K562 (cell line): ENCODE measurements at regions not wholly inside any gene's neighbourhood (a gene's known extent, or its start where the extent isn't known, plus 50 kb on each side); places are given as distances from the start of the nearest gene placed in this dataset.

Experiments used
- ATAC-seq: fragments of 200-7000 bp; cut with Tn5 transposase; 3 replicates; pipeline ENCODE4 v1.9.1; 2020; ENCODE audit warnings: moderate library complexity
- BruUV-seq: library from RNA; stranded (reverse); fragments of 400-500 nt; replicated peaks from 2 replicates; lab custom pipeline; 2021; lab: Mats Ljungman, UMichigan
- CTCF ChIA-PET: fragments of 300-600 bp; formaldehyde crosslinking; extraction: SDS; loops from one replicate; lab custom pipeline; 2021; ENCODE audit warnings: low intra/inter-chr PET ratio; lab: Yijun Ruan, JAX
- POLR2A ChIA-PET: fragments of 300-600, 350-650 bp; sonication (Branson Sonifier 250); formaldehyde crosslinking; extraction: SDS; loops from one replicate; lab custom pipeline; 2021; ENCODE audit warnings: antibody characterized with exemption, inconsistent platforms; lab: Yijun Ruan, JAX
- DNase-seq, 4 experiments: peaks; one replicate each; pipeline versions ENCODE4 v3.0.0 to v3.0.0-alpha.2; 2011 to 2018; ENCODE audit warnings: low spot score in 3 of 4, mixed read lengths in 3 of 4; ENCODE audit errors: extremely low read depth in 1 of 4
- FAIRE-seq: peaks from 2 replicates; lab custom pipeline; 2011; peaks lifted over from hg19 to GRCh38; lab: Jason Lieb, UNC
- H2AFZ ChIP-seq: 2 replicates; pipeline ENCODE4 v1.6.0; 2011; ENCODE audit warnings: low read depth, low read length, control low read depth, inconsistent platforms
- H3K27ac ChIP-seq: fragments of 200-600 bp; 3 replicates; pipeline ENCODE4 v1.8.0; 2011; ENCODE audit warnings: low read depth, mild to moderate bottlenecking, control low read depth, inconsistent platforms, low read length, moderate library complexity, mixed read lengths; ENCODE audit errors: extremely low read depth
- H3K27me3 ChIP-seq, 2 experiments: fragments of 300-600 bp in 1 of 2; 2 replicates in 1 of 2; 3 replicates in 1 of 2; pipeline versions ENCODE4 v1.6.0 to v1.8.0; 2011; ENCODE audit warnings: inconsistent platforms in 2 of 2, low read length in 2 of 2, mild to moderate bottlenecking in 1 of 2, mixed read lengths in 1 of 2, moderate library complexity in 1 of 2; ENCODE audit not compliant: control insufficient read depth in 2 of 2, insufficient read depth in 2 of 2
- H3K36me3 ChIP-seq: fragments of 300-600 bp; 3 replicates; pipeline ENCODE4 v1.8.0; 2011; ENCODE audit warnings: mild to moderate bottlenecking, low read length, inconsistent platforms; ENCODE audit not compliant: control insufficient read depth, insufficient read depth
- H3K4me1 ChIP-seq, 2 experiments: fragments of 200-600 bp in 1 of 2; replicated peaks in 1 of 2; 2 replicates in 1 of 2; 3 replicates in 1 of 2; pipeline versions ENCODE4 v1.5.1 to v1.8.0; 2011; ENCODE audit warnings: inconsistent platforms in 2 of 2, low read length in 2 of 2, mild to moderate bottlenecking in 1 of 2, mixed read lengths in 1 of 2, moderate library complexity in 1 of 2; ENCODE audit not compliant: control insufficient read depth in 2 of 2, insufficient read depth in 2 of 2
- H3K4me2 ChIP-seq: 2 replicates; pipeline ENCODE4 v1.6.1; 2011; ENCODE audit warnings: low read length, control low read depth, inconsistent platforms, mixed read lengths; ENCODE audit not compliant: insufficient read depth
- H3K4me3 ChIP-seq: fragments of 200-600 bp; sonication (generic), shearing (Covaris generic); 2 replicates; pipeline ENCODE4 v1.5.1; 2016; ENCODE audit warnings: control low read depth, inconsistent platforms
- H3K79me2 ChIP-seq: fragments of 200-600 bp; 3 replicates; pipeline ENCODE4 v1.8.0; 2011; ENCODE audit warnings: low read length, inconsistent platforms; ENCODE audit not compliant: control insufficient read depth, insufficient read depth
- H3K9ac ChIP-seq, 2 experiments: 2 replicates each; pipeline versions ENCODE4 v1.6.0 to v1.6.1; 2011; ENCODE audit warnings: low read depth in 2 of 2, low read length in 2 of 2, control low read depth in 1 of 2, inconsistent platforms in 1 of 2, mild to moderate bottlenecking in 1 of 2, mixed read lengths in 1 of 2; ENCODE audit not compliant: insufficient read depth in 1 of 2
- H3K9me1 ChIP-seq: one replicate; pipeline ENCODE4 v1.6.0; 2011; ENCODE audit warnings: inconsistent platforms, mild to moderate bottlenecking, low read length, moderate library complexity; ENCODE audit not compliant: control insufficient read depth, insufficient read depth
- H3K9me3 ChIP-seq: replicated peaks from 2 replicates; pipeline ENCODE4 v1.5.1; 2011; ENCODE audit warnings: low read depth, low read length, inconsistent platforms; ENCODE audit not compliant: control insufficient read depth, insufficient read depth
- H4K20me1 ChIP-seq: replicated peaks from 2 replicates; pipeline ENCODE4 v1.6.1; 2011; ENCODE audit warnings: low read length, inconsistent platforms, mixed read lengths; ENCODE audit not compliant: control insufficient read depth, insufficient read depth
- CREM ChIP-seq: IDR thresholded peaks from 2 replicates; pipeline ENCODE4 v1.6.1; 2014; ENCODE audit warnings: antibody characterized with exemption, low read depth
- DMBX1 ChIP-seq: fragments of 250-450 bp; sonication (Bioruptor Pico); IDR thresholded peaks from 2 replicates; pipeline ENCODE4 v1.8.0; 2022; ENCODE audit warnings: inconsistent platforms, mild to moderate bottlenecking, moderate library complexity, borderline replicate concordance
- SIN3A ChIP-seq, 2 experiments: fragments of 150-350 bp in 1 of 2; IDR thresholded peaks; 2 replicates each; pipeline ENCODE4 v1.6.1; 2011 to 2016; ENCODE audit warnings: borderline replicate concordance in 2 of 2, low read depth in 2 of 2, low read length in 2 of 2, mild to moderate bottlenecking in 2 of 2, moderate library complexity in 2 of 2; ENCODE audit not compliant: control insufficient read depth in 1 of 2
- STAT5A ChIP-seq: IDR thresholded peaks from 2 replicates; pipeline ENCODE4 v1.6.1; 2012; ENCODE audit warnings: low read length, inconsistent platforms, borderline replicate concordance
- ZC3H11A ChIP-seq: IDR thresholded peaks from 2 replicates; pipeline ENCODE4 v1.6.1; 2012; ENCODE audit warnings: low read depth, low read length, improper control_type of control experiment
- ZNF740 ChIP-seq, 3 experiments: fragments of 200-800 bp in 1 of 3; sonication (Bioruptor generic) in 1 of 3; sonication (generic) in 1 of 3; formaldehyde crosslinking in 1 of 3; IDR thresholded peaks; 2 replicates each; pipeline versions ENCODE4 v1.6.1 to v1.8.0; 2016 to 2022; ENCODE audit warnings: mild to moderate bottlenecking in 2 of 3, missing compliant biosample characterization in 2 of 3, missing genetic modification characterization in 2 of 3, missing genetic modification reagents in 1 of 3
- WGBS: fragments of 100-300 bp; shearing (Covaris generic); methylation state at CpG from one replicate; pipeline ENCODE4 v1.1.6; 2016; ENCODE audit warnings: low coverage, mixed read lengths; ENCODE audit not compliant: insufficient coverage; ENCODE audit errors: missing lambda C conversion rate; 5-methylcytosine and 5-hydroxymethylcytosine counted together
- in situ Hi-C: fragments of 300-500 bp; cut with MboI; formaldehyde crosslinking; loops from 4 replicates; pipeline ENCODE4 v1.15.0; 2018; ENCODE audit warnings: inconsistent platforms, mixed read lengths
- intact Hi-C: fragments of 100-400 bp; cut with micrococcal nuclease; formaldehyde crosslinking; loops from 2 replicates; pipeline ENCODE4 v1.14.2; 2022
- TF ChIP-seq, protein P1 (sequence below): fragments of 450-650 bp; formaldehyde crosslinking; conservative IDR thresholded peaks from 2 replicates; pipeline ENCODE4 v1.4.0; 2022; ENCODE audit warnings: mild to moderate bottlenecking, missing genetic modification characterization

DNA sequence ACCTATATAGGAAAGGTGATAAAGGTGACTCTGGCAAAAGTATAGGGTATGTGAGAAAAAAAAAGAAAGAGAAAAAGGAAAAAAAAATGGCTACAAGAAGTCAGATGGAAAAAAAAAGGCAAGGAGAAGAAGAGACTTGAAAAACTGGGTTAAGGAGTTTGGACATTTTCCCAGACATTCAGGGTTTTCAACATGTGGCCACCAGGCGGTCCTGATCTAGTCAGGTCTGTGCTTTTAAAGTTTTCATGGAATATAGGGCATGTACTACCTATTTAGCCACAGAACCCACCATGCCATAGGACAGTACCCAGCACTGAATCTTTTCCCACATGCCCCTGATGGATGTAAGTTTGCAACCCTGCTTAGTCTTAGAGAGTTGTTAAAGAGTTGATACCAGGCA lies 433.7 kb downstream of the MAFB start (continued):
- TF ChIP-seq, protein P1, sequence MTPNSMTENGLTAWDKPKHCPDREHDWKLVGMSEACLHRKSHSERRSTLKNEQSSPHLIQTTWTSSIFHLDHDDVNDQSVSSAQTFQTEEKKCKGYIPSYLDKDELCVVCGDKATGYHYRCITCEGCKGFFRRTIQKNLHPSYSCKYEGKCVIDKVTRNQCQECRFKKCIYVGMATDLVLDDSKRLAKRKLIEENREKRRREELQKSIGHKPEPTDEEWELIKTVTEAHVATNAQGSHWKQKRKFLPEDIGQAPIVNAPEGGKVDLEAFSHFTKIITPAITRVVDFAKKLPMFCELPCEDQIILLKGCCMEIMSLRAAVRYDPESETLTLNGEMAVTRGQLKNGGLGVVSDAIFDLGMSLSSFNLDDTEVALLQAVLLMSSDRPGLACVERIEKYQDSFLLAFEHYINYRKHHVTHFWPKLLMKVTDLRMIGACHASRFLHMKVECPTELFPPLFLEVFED: no peak
- no peak for TF ChIP-seq SIN3A (IDR thresholded peaks at IDR 0.05; ENCODE audit: borderline replicate concordance in 2 of 2, control insufficient read depth in 1 of 2, low read depth in 2 of 2, low read length in 2 of 2)
- TF ChIP-seq DMBX1 (CRISPR knock-in tag): no peak

DNA sequence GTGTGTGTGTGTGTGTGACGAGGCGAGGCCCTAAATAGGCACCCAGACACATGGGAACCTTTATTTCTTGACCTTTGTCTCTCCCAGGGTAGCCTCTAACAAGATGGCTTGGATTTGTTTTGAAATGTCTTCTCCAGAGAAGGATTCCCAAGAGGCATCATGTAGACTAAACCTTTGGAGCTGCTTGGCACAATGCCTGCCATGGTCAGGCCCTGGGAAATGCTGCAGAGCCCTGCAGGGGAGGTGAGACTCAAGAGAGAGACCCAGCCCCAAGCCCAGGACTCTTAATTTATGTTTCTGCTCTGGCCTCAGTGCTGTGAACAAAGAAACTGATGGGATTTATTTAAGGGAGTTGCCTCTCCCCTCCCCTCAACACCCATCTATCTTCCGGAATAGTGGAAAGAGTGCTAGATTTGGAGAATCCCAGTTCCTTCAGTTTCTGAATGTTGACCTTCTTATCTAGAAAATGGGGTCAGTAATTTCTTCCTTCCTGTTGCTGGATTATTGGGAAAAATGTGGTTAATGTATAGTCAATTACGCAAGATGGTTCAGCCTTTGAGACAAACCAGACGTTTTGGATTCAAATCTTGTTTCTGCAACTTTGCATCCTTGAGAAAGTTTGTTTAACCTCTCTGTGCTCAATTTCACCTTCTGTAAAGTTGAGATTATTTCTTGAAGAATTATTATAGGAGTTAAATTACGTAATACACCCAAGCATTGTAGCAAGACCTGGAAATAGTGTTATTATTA lies 434.8 kb downstream of the MAFB start:
- WGBS: 2% methylated on average over 5 of the region's 6 CpGs
- intact Hi-C loops (loop anchor here (5.0 kb wide), 1 partner anchor 987 kb away; no protein-coding TSS in a partner anchor), in situ Hi-C loops (no loop called here)
- ChIA-PET POLR2A (no interaction called here), CTCF (no interaction called here)
- Histone ChIP-seq H3K9me3 (no peaks in the 10 kb centered on the region), H4K20me1 (no peaks in the 10 kb centered on the region), H3K27ac (no peak overlapping the region), H3K9me1 (no peaks in the 10 kb centered on the region), H3K4me3 (no peak overlapping the region), H3K79me2 (no peaks in the 10 kb centered on the region), H3K27me3 (no peaks in the 10 kb centered on the region), H3K4me2 (no peak overlapping the region), H3K4me1 (no peaks in the 10 kb centered on the region), H3K36me3 (no peaks in the 10 kb centered on the region), H3K9ac (no peak overlapping the region), H2AFZ (no peak overlapping the region)
- ATAC-seq (no peak), DNase-seq (no peak), FAIRE-seq (no peak)
- TF ChIP-seq CREM (no peak), ZNF740 (CRISPR knock-in tag; IDR thresholded peaks at IDR 0.05) (no peak), ZNF740 (tag; IDR thresholded peaks at IDR 0.05) (no peak), ZC3H11A (no peak), STAT5A (no peak)
- no TSS peak for BruUV-seq
